ENCODE measurements at regions not wholly inside any gene's neighbourhood (a gene's known extent, or its start where the extent isn't known, plus 50 kb on each side); places are given as distances from the start of the nearest gene placed in this dataset.

GRCh38 chr20:29296256-29297230, 1960.9 kb upstream of the DEFB115 start:
- H3K36me3 Mint-ChIP-seq, result peaks cover 0 to 15% (median 10%) of the 10 kb centered on the region in 5 donors
- Histone ChIP-seq H3K4me1 (ENCODE audit: control insufficient read depth in 2 of 2, insufficient read depth in 2 of 2, low read length in 2 of 2) (no peaks in the 10 kb centered on the region), H3K9me3 (ENCODE audit: control insufficient read depth in 2 of 3, low read length in 3 of 3) (peaks cover 0 to 27% (median 0%) of the 10 kb centered on the region in 3 experiments), H3K4me3 (ENCODE audit: low read length) (no peak overlapping the region), H3K27me3 (ENCODE audit: control insufficient read depth in 2 of 2, insufficient read depth in 2 of 2, low read length in 2 of 2) (no peaks in the 10 kb centered on the region), H3K27ac (ENCODE audit: low read depth, low read length) (no peak overlapping the region), H3K36me3 (ENCODE audit: control insufficient read depth in 2 of 3, insufficient read depth in 3 of 3, low read length in 3 of 3) (no peaks in the 10 kb centered on the region)
- no peak overlapping the region for H3K4me3 Mint-ChIP-seq
- H3K4me1 Mint-ChIP-seq, result peaks cover 0 to 2% (median 0%) of the 10 kb centered on the region in 7 donors
- ATAC-seq, result no peak
- DNase-seq, result no peak
- ChIA-PET POLR2A (no interaction called here), CTCF (no interaction called here)
- H3K9me3 Mint-ChIP-seq, result peaks cover 6 to 38% (median 23%) of the 10 kb centered on the region in 11 donors
- H3K27me3 Mint-ChIP-seq, result no peaks in the 10 kb centered on the region
- intact Hi-C loops (cut with micrococcal nuclease), result no loop called here
- H3K27ac Mint-ChIP-seq, result no peak overlapping the region

DNA sequence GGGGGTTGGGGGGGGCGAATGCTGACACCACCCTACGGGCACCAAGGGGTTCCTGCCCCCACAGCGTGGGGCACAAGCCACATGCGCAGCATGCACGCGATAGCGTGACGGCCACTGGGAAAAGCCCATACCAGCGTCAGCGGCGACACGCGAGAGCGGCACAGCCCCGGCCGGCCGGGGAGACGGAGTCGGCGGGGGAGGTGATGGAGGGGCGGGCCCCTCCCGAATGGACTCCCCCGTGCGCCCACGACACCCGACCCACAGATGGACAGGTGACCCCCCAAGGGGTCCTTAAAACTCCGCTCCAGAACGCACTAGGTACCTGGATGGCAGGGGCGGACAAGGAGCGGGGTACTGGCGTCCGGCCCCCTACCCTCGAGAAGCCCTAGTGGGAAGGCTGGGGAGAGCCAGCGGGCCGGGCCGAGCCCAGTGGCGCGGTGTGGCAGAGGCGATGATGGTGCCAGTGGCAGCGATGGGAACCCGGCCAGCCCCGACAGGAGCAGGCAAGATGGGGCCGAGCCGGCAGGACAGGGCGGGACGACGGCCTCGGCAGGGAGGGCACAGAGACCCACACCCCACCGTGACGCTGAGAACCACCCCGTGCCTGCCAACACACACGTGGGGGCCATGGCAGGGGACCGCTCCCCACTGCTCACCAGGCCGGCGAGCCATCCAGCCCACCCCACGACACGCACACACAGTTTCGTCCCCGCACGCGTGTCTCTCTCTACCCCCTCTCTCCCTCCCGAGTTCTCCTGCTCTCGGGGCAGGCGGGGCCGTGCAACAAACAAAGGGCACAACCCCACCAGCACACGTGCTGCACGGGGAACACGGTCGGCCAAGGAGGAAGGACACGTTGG, 1959.8 kb upstream of the DEFB115 start:
- no peaks in the 10 kb centered on the region for H3K27me3 Mint-ChIP-seq
- no peak for DNase-seq
- peaks cover 6 to 42% (median 24%) of the 10 kb centered on the region in 11 donors for H3K9me3 Mint-ChIP-seq

DNA sequence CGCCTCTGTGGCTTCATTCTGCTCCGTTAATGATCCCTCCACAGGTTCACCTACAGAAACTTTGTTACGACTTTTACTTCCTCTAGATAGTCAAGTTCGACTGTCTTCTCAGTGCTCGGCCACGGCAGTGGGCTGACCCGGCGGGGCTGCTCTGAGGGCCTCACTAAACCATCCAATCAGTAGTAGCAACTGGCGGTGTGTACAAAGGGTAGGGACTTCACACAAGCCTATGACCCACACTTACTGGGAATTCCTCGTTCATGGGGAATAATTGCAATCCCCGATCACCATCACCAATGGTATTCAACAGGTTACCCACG, 1959.2 kb upstream of the DEFB115 start:
- Mint-ChIP-seq H3K27me3 (no peaks in the 10 kb centered on the region), H3K9me3 (peaks cover 6 to 47% (median 26%) of the 10 kb centered on the region in 11 donors), H3K27ac (no peak overlapping the region), H3K4me3 (no peak overlapping the region), H3K4me1 (peaks cover 0 to 2% (median 0%) of the 10 kb centered on the region in 7 donors), H3K36me3 (peaks cover 0 to 15% (median 14%) of the 10 kb centered on the region in 5 donors)
- no peaks in the 10 kb centered on the region for H3K36me3 ChIP-seq (ENCODE audit: control insufficient read depth in 2 of 3, insufficient read depth in 3 of 3, low read length in 3 of 3)
- H3K27me3 ChIP-seq (ENCODE audit: control insufficient read depth in 2 of 2, insufficient read depth in 2 of 2, low read length in 2 of 2), result no peaks in the 10 kb centered on the region
- H3K4me1 ChIP-seq (ENCODE audit: control insufficient read depth in 2 of 2, insufficient read depth in 2 of 2, low read length in 2 of 2), result no peaks in the 10 kb centered on the region
- intact Hi-C loops (cut with micrococcal nuclease), result no loop called here
- ChIA-PET POLR2A (no interaction called here), CTCF (no interaction called here)
- no peak for ATAC-seq
- DNase-seq, result no peak
- peaks cover 0 to 33% (median 0%) of the 10 kb centered on the region in 3 experiments for H3K9me3 ChIP-seq (ENCODE audit: control insufficient read depth in 2 of 3, low read length in 3 of 3)
- H3K4me3 ChIP-seq (ENCODE audit: low read length), result no peak overlapping the region
- H3K27ac ChIP-seq (ENCODE audit: low read depth, low read length), result no peak overlapping the region

More for the DNA sequence above, 1959.8 kb upstream of the DEFB115 start:
- Mint-ChIP-seq H3K36me3 (peaks cover 0 to 15% (median 10%) of the 10 kb centered on the region in 5 donors), H3K27ac (no peak overlapping the region), H3K4me1 (peaks cover 0 to 2% (median 0%) of the 10 kb centered on the region in 7 donors), H3K4me3 (no peak overlapping the region)
- Histone ChIP-seq H3K27ac (ENCODE audit: low read depth, low read length) (no peak overlapping the region), H3K27me3 (ENCODE audit: control insufficient read depth in 2 of 2, insufficient read depth in 2 of 2, low read length in 2 of 2) (no peaks in the 10 kb centered on the region), H3K4me3 (ENCODE audit: low read length) (no peak overlapping the region), H3K36me3 (ENCODE audit: control insufficient read depth in 2 of 3, insufficient read depth in 3 of 3, low read length in 3 of 3) (no peaks in the 10 kb centered on the region), H3K4me1 (ENCODE audit: control insufficient read depth in 2 of 2, insufficient read depth in 2 of 2, low read length in 2 of 2) (no peaks in the 10 kb centered on the region), H3K9me3 (ENCODE audit: control insufficient read depth in 2 of 3, low read length in 3 of 3) (peaks cover 0 to 33% (median 0%) of the 10 kb centered on the region in 3 experiments)
- no peak for ATAC-seq
- ChIA-PET POLR2A (no interaction called here), CTCF (no interaction called here)
- intact Hi-C loops (cut with micrococcal nuclease), result no loop called here

DNA sequence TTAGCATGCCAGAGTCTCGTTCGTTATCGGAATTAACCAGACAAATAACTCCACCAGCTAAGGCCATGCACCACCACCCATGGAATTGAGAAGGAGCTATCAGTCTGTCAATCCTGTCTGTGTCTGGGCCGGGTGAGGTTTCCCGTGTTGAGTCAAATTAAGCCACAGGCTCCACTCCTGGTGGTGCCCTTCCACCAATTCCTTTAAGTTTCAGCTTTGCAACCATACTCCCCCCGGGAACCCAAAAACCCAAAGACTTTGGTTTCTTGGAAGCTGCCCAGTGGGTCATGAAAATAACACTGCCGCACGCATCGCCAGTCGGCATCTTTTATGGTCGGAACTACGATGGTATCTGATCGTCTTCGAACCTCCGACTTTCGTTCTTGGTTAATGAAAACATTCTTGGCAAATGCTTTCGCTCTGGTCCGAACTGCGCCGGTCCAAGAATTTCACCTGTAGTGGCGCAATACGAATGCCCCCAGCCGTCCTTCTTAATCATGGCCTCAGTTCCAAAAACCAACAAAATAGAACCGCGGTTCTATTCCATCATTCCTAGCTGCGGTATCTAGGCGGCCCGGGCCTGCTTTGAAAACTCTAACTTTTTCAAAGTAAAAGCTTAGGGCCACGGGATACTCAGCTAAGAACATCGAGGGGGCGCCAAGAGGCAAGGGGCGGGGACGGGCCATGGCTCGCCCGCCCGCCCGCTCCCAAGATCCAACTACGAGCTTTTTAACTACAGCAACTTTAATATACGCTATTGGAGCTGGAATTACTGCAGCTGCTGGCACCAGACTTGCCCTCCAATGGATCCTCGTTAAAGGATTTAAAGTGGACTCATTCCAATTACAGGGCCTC, 1958.5 kb upstream of the DEFB115 start:
- Histone ChIP-seq H3K4me1 (ENCODE audit: control insufficient read depth in 2 of 2, insufficient read depth in 2 of 2, low read length in 2 of 2) (no peaks in the 10 kb centered on the region), H3K4me3 (ENCODE audit: low read length) (no peak overlapping the region), H3K27me3 (ENCODE audit: control insufficient read depth in 2 of 2, insufficient read depth in 2 of 2, low read length in 2 of 2) (no peaks in the 10 kb centered on the region), H3K36me3 (ENCODE audit: control insufficient read depth in 2 of 3, insufficient read depth in 3 of 3, low read length in 3 of 3) (no peaks in the 10 kb centered on the region), H3K9me3 (ENCODE audit: control insufficient read depth in 2 of 3, low read length in 3 of 3) (peaks cover 0 to 33% (median 0%) of the 10 kb centered on the region in 3 experiments), H3K27ac (ENCODE audit: low read depth, low read length) (no peak overlapping the region)
- intact Hi-C loops (cut with micrococcal nuclease), result no loop called here
- DNase-seq, result no peak
- ChIA-PET POLR2A (no interaction called here), CTCF (no interaction called here)
- Mint-ChIP-seq H3K27me3 (no peaks in the 10 kb centered on the region), H3K9me3 (peaks cover 6 to 53% (median 29%) of the 10 kb centered on the region in 11 donors), H3K4me3 (no peak overlapping the region), H3K27ac (no peak overlapping the region), H3K4me1 (peaks cover 0 to 2% (median 0%) of the 10 kb centered on the region in 7 donors), H3K36me3 (peaks cover 0 to 15% (median 14%) of the 10 kb centered on the region in 5 donors)
- ATAC-seq, result no peak

- H3K36me3 Mint-ChIP-seq, result peaks cover 0 to 20% (median 16%) of the 10 kb centered on the region in 5 donors
- no peak overlapping the region for H3K4me3 Mint-ChIP-seq
- H3K4me1 Mint-ChIP-seq, result peaks cover 0 to 6% (median 2%) of the 10 kb centered on the region in 7 donors
- H3K9me3 Mint-ChIP-seq, result peaks cover 7 to 59% (median 35%) of the 10 kb centered on the region in 11 donors
- CTCF ChIA-PET, result no interaction called here
- peaks cover 0 to 33% (median 0%) of the 10 kb centered on the region in 3 experiments for H3K9me3 ChIP-seq (ENCODE audit: control insufficient read depth in 2 of 3, low read length in 3 of 3)
- no peaks in the 10 kb centered on the region for H3K4me1 ChIP-seq (ENCODE audit: control insufficient read depth in 2 of 2, insufficient read depth in 2 of 2, low read length in 2 of 2)
- ATAC-seq, result no peak
- H3K27me3 Mint-ChIP-seq, result peaks cover 0 to 7% (median 0%) of the 10 kb centered on the region in 5 donors
- H3K27ac ChIP-seq (ENCODE audit: low read depth, low read length), result no peak overlapping the region
- intact Hi-C loops (cut with micrococcal nuclease), result loop anchor here in 1 of 2 donors (10.0 kb wide), 1 partner anchor 985 kb away; no protein-coding TSS in a partner anchor
- POLR2A ChIA-PET, result no interaction called here
- no peaks in the 10 kb centered on the region for H3K27me3 ChIP-seq (ENCODE audit: control insufficient read depth in 2 of 2, insufficient read depth in 2 of 2, low read length in 2 of 2)
- no peaks in the 10 kb centered on the region for H3K36me3 ChIP-seq (ENCODE audit: control insufficient read depth in 2 of 3, insufficient read depth in 3 of 3, low read length in 3 of 3)
- no peak overlapping the region for H3K4me3 ChIP-seq (ENCODE audit: low read length)
- DNase-seq, result no peak
- no peak overlapping the region for H3K27ac Mint-ChIP-seq
These were observed 1957.5 kb upstream of the DEFB115 start for GRCh38 chr20:29299811-29300578.
